Globus pallidus (tissue), 1 donor: ENCODE measurements at regions not wholly inside any gene's neighbourhood (a gene's known extent, or its start where the extent isn't known, plus 50 kb on each side); places are given as distances from the start of the nearest gene placed in this dataset.

ENCODE experiments used
- DNase-seq: peaks from one replicate; pipeline ENCODE4 v3.0.0-alpha.2; 2015; ENCODE audit warnings: low spot score

- no peak for DNase-seq
These were observed 241.4 kb downstream of the EDEM1 start for GRCh38 chr3:5428607-5429516.

DNA sequence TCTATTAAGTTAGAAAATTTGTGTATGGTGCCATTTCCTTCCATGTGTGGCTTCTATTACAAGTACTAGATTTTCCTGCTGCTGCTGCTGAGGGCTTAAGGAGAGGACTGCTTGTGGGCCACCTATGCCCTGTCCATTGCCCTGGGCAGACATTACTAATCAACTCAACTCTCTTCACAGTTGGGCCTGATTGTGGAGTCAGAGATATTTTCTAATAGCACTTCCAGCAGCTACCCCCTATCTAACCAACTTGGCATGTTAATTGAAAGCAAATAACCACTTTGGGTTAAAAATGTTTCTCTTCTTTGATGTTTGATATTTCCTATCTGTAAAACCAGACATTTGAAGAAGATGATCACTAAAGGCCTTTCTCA is 242.0 kb downstream of the EDEM1 start:
- no peak for DNase-seq

DNA sequence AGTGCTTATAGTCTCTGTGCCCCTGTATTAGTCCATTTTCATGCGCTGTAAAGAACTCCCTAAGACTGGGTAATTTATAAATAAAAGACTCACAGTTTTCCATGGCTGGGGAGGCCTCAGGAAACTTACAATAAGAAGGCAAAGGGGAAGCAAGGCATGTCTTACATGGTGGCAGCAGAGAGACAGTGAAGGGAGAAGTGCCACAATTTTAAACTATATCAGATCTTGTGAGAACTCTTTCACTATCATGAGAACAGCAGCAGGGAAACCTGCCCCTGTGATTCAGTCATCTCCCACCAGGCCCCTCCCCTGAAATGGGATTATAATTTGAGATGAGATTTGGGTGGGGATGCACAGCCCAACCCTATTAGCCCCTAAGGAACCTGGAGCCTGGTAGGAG is 243.2 kb downstream of the EDEM1 start:
- DNase-seq: no peak

- DNase-seq: no peak
These were observed 243.6 kb downstream of the EDEM1 start for GRCh38 chr3:5431146-5431545.

- no peak for DNase-seq
These were observed 244.4 kb downstream of the EDEM1 start for GRCh38 chr3:5431811-5432378.

GRCh38 chr3:5437296-5437782 is 249.8 kb downstream of the EDEM1 start:
- DNase-seq: no peak

DNA sequence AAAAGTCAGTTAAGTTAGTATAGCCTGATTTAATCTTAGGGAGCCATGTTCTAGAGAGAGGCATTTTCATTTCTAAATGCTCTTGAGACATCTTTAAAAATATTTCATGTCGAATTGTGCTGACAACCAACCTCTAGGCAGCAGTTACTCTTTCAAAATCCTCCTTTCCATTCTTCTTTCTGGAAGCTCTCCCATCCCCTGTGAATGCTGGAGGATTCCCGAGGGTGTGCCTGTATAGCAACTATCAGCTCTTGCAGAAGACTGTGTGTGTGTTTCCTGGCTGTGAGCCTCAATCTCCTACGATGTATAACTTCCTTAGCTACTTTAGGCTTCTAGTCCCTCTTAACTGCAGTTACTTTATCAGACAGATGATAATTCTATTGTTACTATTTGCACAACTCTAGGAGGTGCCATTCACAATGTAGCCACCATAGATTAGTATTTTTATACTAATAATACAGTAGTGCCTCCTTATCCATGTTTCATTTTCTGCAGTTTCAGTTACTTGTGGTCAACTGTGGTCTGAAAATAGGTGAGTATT is 250.3 kb downstream of the EDEM1 start:
- DNase-seq: no peak

GRCh38 chr3:5441401-5441800 is 253.9 kb downstream of the EDEM1 start:
- no peak for DNase-seq

DNA sequence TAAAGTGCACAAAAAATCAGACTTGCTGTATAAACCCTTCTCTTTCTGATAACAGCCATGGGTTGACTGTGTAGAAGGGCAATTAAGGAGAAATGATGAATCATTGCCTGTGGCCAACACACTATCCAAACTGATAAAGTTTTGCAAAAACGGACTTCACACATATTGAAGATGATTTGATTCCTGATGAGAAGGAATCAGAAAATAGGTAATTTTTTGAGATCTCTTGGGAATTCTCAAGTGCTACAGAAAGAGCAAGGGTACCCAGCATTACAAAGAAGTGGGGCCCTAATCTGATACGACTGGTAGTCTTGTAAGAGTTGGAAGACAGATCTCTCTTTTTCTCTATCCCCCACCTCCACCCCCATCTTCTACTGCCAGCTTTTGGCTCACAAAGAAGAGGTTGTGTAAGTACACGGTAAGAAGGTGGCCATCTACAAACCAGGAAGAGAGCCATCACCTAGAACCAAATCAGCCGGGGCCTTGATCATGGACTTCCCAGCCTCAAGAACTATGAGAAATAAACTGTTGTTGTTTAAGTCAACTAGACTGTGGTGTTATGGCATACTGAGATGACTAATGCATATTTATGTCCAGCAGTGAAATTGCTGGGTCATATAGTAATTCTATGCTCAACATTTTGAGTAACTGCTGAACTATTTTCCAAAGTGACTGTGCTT is 254.7 kb downstream of the EDEM1 start:
- DNase-seq: no peak

DNA sequence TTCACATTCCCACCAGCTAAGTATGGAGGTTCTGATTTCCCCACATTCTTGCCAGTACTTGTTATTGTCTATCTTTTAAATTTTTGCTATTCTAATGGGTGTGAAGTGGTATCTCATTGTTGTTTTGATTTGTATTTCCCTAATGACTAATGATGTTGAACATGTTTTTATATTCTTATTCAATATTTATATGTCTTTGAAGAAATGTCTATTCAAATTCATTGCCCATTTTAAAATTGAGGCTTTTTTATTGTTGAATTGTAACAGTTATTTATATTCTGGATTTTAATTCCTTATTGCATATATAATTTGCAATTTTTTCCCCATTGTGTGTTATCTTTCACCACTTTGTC is 255.3 kb downstream of the EDEM1 start:
- DNase-seq: no peak

- no peak for DNase-seq
These were observed 256.7 kb downstream of the EDEM1 start for GRCh38 chr3:5444253-5444652.

DNA sequence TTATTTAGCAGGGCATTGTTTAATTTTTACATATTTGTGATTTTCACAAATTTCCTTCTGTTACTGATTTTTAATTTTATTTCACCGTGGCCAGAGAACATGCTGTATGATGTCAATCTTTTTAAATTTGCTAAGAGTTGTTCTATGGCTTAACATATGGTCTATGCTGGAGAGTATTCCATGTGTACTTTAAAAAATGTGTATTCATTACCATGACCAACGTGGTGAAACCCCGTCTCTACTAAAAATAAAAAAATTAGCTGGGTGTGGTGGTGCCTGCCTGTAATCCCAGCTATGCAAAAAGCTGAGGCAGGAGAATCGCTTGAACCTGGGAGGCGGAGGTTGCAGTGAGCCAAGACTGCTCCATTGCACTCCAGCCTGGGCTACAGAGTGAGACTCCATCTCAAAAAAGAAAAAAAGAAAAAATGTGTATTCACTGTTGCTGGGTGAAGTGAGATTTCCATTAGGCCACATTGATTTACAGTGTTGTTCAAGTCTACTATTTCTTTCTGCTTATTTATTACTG is 258.2 kb downstream of the EDEM1 start:
- DNase-seq: no peak

- no peak for DNase-seq
These were observed 260.7 kb downstream of the EDEM1 start for GRCh38 chr3:5448246-5448645.

DNA sequence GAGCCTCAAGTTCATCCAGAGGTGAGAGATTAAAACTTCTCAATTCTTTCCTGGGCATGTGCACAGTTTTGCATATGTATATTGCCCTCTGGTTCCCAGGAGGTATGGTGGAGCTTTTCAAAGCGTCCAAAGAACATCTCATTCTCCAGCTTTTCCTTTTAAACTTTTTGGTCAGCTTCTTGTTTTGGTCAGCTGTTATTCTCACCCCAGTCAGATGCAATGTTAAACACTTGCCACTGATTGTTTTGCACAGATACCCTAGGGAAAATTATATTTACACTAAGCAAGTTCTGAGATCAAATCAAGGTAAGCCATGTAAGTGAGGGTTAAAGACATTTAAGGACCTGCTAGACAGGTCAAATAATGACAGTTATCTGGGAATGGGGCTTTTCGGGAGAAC is 261.3 kb downstream of the EDEM1 start:
- no peak for DNase-seq

GRCh38 chr3:5456199-5456598 is 268.7 kb downstream of the EDEM1 start:
- no peak for DNase-seq

DNA sequence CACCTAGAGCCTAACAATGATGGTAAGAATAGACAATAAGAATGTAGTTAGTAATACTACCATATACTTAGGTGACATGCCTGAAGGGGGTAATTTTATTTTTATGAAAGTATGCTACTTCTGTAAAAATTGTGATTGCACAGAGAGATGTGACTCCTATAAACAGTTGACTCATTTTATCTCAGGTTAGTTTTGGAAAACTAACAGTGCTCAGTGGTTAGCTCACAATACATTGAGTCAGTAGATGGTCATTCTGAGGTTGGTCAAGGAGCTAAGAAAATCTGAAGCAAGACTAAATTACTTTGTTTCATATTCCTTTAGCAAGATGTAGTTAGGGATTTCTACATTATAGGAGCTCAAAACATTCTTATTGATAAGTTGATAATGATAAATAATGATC is 271.0 kb downstream of the EDEM1 start:
- no peak for DNase-seq

DNA sequence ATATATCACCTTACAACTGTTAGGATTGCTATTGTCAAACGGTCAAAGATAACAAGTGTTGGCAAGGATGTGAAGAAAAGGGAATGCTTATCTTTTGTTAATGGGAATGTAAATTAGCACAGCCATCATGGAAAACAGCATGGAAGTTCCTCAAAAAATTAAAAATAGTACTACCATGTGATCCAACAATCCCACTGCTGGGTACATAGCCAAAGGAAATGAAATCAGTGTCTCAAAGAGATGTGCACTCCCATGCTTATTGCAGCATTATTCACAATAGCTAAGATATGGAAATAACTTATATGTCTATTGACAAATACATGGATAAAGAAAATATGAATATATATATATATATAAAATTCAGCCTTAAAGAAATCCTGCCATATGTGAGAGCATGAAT is 274.6 kb downstream of the EDEM1 start:
- DNase-seq: no peak

GRCh38 chr3:5463991-5464390 is 276.5 kb downstream of the EDEM1 start:
- DNase-seq: no peak

DNA sequence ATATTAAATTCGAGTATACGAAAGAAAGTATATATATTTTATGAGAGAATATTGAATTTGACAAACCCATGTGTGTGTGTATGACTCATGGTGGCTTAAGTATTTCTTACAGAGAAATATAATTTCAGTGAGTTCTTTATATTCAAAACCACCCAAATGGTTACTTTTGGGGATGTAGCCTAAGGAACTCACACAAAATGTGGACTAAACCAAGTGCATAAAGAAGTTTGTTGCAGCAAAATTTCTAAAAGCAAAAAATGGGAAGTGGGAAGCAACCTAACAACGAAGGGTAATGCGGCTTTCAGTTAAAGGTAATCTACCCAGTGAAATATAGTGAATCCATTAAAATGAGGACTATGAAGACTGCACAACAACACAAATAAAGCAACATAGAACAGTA is 277.1 kb downstream of the EDEM1 start:
- no peak for DNase-seq

DNA sequence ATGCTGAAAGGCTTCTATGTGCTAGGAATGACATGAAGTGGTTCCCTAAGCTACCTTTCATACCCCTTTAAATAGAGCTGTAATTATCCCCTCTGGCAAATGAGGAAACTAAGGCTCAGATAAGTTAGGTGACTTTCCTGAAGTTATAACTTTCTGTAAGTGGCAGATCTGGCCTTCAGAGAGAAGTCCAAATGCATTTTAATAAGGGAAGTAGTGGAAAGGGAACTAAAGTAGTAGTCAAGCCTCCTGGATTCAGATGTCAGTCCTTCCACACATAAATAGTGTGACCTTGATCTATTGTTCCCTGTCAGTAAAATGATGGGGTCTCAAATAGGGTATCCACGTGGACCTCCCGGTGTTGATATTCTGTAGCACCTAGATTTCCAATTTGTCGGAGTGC is 277.7 kb downstream of the EDEM1 start:
- no peak for DNase-seq

DNA sequence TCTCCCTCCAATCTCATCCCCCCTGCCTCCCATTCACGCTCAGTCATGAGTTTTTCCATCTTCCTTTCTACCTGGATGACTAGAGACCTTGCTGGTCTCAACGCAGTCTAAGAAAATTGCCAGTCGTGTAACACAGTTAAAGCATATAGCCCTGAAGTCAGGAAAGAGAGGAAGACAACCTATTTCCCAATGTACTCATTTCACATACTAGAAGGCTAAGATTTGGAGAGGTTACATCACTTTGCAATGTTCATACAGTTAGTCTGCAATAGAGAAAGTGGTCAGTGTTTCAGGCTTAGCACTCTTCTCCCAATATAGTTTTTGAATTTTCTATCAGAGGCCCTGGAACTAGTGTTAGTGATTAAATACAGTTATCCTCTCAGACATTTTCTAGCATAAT is 278.6 kb downstream of the EDEM1 start:
- no peak for DNase-seq

DNA sequence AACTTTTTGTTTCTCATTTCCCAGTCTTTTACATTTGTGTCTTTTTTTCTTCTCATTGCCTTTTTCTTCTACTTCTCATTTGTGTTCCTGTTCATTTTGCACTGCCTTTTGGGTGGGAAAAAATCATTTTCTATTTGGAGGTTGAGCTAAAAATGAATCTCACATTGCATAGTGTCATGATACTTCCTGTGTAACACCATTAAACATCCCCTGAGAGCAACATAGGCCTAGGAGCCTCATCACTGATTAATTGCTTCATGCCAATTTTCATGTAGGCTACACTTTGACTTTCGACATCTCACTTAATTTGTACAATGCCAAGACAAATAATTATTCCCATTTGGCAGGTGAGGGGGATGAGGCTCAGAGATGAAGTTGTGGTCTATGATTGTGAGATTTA is 279.2 kb downstream of the EDEM1 start:
- no peak for DNase-seq

DNA sequence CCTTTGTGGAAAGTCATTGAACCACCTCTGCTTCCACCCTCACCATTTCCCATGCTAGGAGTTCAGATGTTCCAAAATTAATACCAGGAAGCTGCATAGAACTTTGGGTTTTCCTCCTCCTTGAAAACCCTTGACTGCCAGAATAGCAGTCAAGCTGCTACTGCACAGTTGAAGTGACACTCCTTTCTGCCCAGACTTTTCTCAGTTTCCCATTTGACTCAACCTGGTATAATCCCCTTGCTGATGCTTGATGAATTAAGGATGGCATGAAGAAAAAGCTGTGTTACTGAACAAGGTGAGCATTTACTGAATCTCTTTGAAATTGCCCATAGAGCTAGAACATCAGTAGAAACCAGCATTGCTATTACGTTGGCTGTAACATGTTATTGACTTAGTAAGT is 286.0 kb downstream of the EDEM1 start:
- DNase-seq: no peak
